Common myeloid progenitor, CD34-positive (primary cell): ENCODE measurements at regions not wholly inside any gene's neighbourhood (a gene's known extent, or its start where the extent isn't known, plus 50 kb on each side); places are given as distances from the start of the nearest gene placed in this dataset.

Experiments
- CTCF ChIA-PET: fragments of 350-600 bp; sonication (Branson Sonifier 250); formaldehyde crosslinking; loops from one replicate; lab custom pipeline; 2021; ENCODE audit warnings: antibody characterized with exemption; lab: Charles Lee
- POLR2A ChIA-PET: fragments of 350-600 bp; sonication (Branson Sonifier 250); formaldehyde crosslinking; loops from one replicate; lab custom pipeline; 2021; ENCODE audit warnings: antibody characterized with exemption; lab: Charles Lee
- DNase-seq, 3 donors: peaks; one replicate each; pipeline versions ENCODE4 v3.0.0 to v3.0.0-alpha.2; 2013
- H3K27ac ChIP-seq, 2 experiments: 1 replicate in 1 of 2; 2 replicates in 1 of 2; pipeline ENCODE4 v1.7.0; 2013; ENCODE audit warnings: inconsistent platforms in 2 of 2, low read length in 2 of 2, mild to moderate bottlenecking in 2 of 2, low read depth in 1 of 2, moderate library complexity in 1 of 2; ENCODE audit not compliant: severe bottlenecking in 2 of 2, insufficient read depth in 1 of 2, poor library complexity in 1 of 2
- H3K27me3 ChIP-seq, 5 experiments: replicated peaks in 2 of 5; 1 replicate in 3 of 5; 2 replicates in 2 of 5; pipeline versions ENCODE4 v1.6.1 to v1.7.0; 2013; ENCODE audit warnings: low read length in 4 of 5, mild to moderate bottlenecking in 2 of 5, moderate library complexity in 2 of 5, inconsistent platforms in 1 of 5; ENCODE audit not compliant: insufficient read depth in 5 of 5, control insufficient read depth in 4 of 5
- H3K36me3 ChIP-seq, 4 experiments: 1 replicate in 2 of 4; 2 replicates in 2 of 4; pipeline versions ENCODE4 v1.6.1 to v1.7.0; 2013; ENCODE audit warnings: low read length in 3 of 4, control low read depth in 1 of 4, mild to moderate bottlenecking in 1 of 4; ENCODE audit not compliant: control insufficient read depth in 4 of 4, insufficient read depth in 4 of 4
- H3K4me1 ChIP-seq, 4 experiments: 1 replicate in 3 of 4; 2 replicates in 1 of 4; pipeline versions ENCODE4 v1.6.1 to v1.7.1; 2013; ENCODE audit warnings: low read length in 3 of 4, mild to moderate bottlenecking in 3 of 4, control low read depth in 1 of 4, inconsistent platforms in 1 of 4, moderate library complexity in 1 of 4; ENCODE audit not compliant: control insufficient read depth in 4 of 4, insufficient read depth in 4 of 4; ENCODE audit errors: control extremely low read depth in 1 of 4
- H3K4me3 ChIP-seq, 7 experiments: 1 replicate in 4 of 7; 2 replicates in 3 of 7; pipeline versions ENCODE4 v1.5.1 to v1.7.0; 2013; ENCODE audit warnings: mild to moderate bottlenecking in 7 of 7, low read length in 6 of 7, moderate library complexity in 6 of 7, inconsistent platforms in 2 of 7, low read depth in 2 of 7, control low read depth in 1 of 7; ENCODE audit not compliant: insufficient read depth in 4 of 7, control insufficient read depth in 1 of 7; ENCODE audit errors: extremely low read depth in 1 of 7
- H3K9me3 ChIP-seq, 5 experiments: 1 replicate in 4 of 5; 2 replicates in 1 of 5; pipeline versions ENCODE4 v1.6.1 to v1.7.1; 2013; ENCODE audit warnings: low read length in 4 of 5, mild to moderate bottlenecking in 2 of 5, inconsistent platforms in 1 of 5, low read depth in 1 of 5, moderate library complexity in 1 of 5; ENCODE audit not compliant: control insufficient read depth in 4 of 5, insufficient read depth in 2 of 5; ENCODE audit errors: control extremely low read depth in 1 of 5
- WGBS: methylation state at CpG from one replicate; pipeline ENCODE4 v1.1.5; 2013; ENCODE audit not compliant: insufficient coverage; 5-methylcytosine and 5-hydroxymethylcytosine counted together

DNA sequence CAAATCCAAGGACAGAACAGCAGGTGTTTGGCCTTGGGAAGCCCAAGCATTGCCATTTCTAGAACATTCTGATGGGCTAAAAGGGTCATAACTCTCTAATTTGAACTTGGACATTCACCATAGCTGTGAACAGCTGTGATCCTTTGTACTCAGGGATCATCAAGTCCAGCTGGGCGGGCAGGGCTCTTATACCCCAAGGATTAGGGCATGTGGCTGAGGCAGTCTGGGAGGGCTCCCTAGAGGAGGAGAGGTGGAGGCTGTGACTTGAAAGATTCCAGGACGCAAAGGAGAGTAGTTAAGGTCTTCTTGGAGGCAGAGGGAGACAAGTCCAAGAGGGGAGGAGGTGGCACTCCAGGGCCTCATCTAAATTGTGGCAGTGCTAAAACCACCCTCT is 233.1 kb upstream of the GSE1 start:
- DNase-seq = no peak
- no peaks in the 10 kb centered on the region for H3K27me3 ChIP-seq
- no peak overlapping the region for H3K27ac ChIP-seq
- no peaks in the 10 kb centered on the region for H3K36me3 ChIP-seq
- ChIA-PET POLR2A (no interaction called here), CTCF (interaction anchor here (0.9 to 3.4 kb wide), 7 partner anchors 11 to 229 kb away, joined by 3 to 28 read pairs (median 8); no protein-coding TSS in a partner anchor)
- H3K4me3 ChIP-seq = no peak overlapping the region
- 0% methylated on average over 1 of the region's 2 CpGs for WGBS
- no peaks in the 10 kb centered on the region for H3K9me3 ChIP-seq
- H3K4me1 ChIP-seq = peaks cover 4 to 99% (median 76%) of the 10 kb centered on the region in 4 experiments

- 72% methylated on average over 17 of the region's 19 CpGs for WGBS
- H3K27ac ChIP-seq = peak overlapping the region in 1 of 2 experiments; percentile 45
- no peaks in the 10 kb centered on the region for H3K9me3 ChIP-seq
- no peak for DNase-seq
- ChIA-PET CTCF (interaction anchor here (0.9 to 3.3 kb wide), 9 partner anchors 10 to 228 kb away, joined by 3 to 28 read pairs (median 3); no protein-coding TSS in a partner anchor), POLR2A (no interaction called here)
- no peaks in the 10 kb centered on the region for H3K36me3 ChIP-seq
- peaks cover 4 to 99% (median 80%) of the 10 kb centered on the region in 4 experiments for H3K4me1 ChIP-seq
- H3K27me3 ChIP-seq = no peaks in the 10 kb centered on the region
- H3K4me3 ChIP-seq = no peak overlapping the region
Observed at GRCh38 chr16:85380905-85381737, 232.0 kb upstream of the GSE1 start.

DNA sequence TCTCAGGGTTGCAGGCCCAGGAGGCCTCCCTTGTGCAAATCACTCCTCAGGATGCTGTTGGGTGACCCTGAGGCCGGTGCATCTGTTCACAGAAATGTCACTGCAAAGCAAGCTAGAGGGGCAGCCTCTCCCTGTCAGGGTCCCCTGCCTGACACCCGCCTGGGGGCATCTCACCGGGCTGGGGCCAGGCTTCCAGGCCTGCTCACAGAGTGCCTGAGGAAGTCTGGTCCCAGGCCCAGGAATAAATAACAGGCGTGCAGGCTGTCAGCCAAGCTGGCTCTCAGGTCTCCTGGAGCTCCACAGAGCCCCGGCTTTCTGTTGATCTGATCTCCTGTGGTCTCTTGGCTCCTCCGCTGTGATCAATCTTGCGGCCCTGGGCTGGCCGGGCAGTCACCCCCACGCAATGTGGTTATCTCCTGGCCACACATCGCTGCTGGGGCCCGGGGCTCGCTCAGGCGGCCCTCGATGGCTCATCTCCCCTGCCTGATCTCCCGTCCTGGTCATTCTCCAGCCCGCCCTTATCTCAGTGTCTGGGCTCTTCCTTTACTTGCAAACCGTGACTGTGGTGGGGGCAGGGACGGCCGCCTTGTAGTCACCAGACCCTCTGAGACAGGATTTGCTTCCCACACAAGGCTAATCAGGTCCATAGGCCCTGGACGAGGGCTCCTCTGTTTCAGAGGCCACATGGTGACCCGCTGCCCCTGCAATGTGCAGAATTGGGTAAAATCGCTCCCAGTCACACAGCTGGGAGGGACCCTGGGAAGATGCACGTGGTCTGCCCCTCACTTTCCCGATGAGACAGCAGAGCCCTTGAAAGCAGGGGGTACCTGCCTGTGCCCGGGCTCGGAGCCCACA is 231.2 kb upstream of the GSE1 start:
- ChIA-PET CTCF (interaction anchor here (1.0 to 3.3 kb wide), 6 partner anchors 9 to 84 kb away, joined by 3 to 28 read pairs (median 4); no protein-coding TSS in a partner anchor), POLR2A (no interaction called here)
- peak; percentile 67 to 91 (median 84) for DNase-seq
- Histone ChIP-seq H3K4me1 (peaks cover 4 to 91% (median 71%) of the 10 kb centered on the region in 4 experiments), H3K27me3 (no peaks in the 10 kb centered on the region), H3K36me3 (no peaks in the 10 kb centered on the region), H3K9me3 (no peaks in the 10 kb centered on the region), H3K4me3 (no peak overlapping the region), H3K27ac (peak overlapping the region in 1 of 2 experiments; percentile 45)
- WGBS = 19% methylated on average over 24 of the region's 26 CpGs

GRCh38 chr16:85382717-85383118 is 230.4 kb upstream of the GSE1 start:
- Histone ChIP-seq H3K9me3 (no peaks in the 10 kb centered on the region), H3K27me3 (no peaks in the 10 kb centered on the region), H3K4me3 (no peak overlapping the region), H3K27ac (no peak overlapping the region), H3K36me3 (no peaks in the 10 kb centered on the region), H3K4me1 (peaks cover 4 to 83% (median 64%) of the 10 kb centered on the region in 4 experiments)
- 97% methylated on average over 10 of the region's 11 CpGs for WGBS
- CTCF ChIA-PET = no interaction called here
- DNase-seq = peak in 1 of 3 donors; percentile 51
- POLR2A ChIA-PET = no interaction called here

DNA sequence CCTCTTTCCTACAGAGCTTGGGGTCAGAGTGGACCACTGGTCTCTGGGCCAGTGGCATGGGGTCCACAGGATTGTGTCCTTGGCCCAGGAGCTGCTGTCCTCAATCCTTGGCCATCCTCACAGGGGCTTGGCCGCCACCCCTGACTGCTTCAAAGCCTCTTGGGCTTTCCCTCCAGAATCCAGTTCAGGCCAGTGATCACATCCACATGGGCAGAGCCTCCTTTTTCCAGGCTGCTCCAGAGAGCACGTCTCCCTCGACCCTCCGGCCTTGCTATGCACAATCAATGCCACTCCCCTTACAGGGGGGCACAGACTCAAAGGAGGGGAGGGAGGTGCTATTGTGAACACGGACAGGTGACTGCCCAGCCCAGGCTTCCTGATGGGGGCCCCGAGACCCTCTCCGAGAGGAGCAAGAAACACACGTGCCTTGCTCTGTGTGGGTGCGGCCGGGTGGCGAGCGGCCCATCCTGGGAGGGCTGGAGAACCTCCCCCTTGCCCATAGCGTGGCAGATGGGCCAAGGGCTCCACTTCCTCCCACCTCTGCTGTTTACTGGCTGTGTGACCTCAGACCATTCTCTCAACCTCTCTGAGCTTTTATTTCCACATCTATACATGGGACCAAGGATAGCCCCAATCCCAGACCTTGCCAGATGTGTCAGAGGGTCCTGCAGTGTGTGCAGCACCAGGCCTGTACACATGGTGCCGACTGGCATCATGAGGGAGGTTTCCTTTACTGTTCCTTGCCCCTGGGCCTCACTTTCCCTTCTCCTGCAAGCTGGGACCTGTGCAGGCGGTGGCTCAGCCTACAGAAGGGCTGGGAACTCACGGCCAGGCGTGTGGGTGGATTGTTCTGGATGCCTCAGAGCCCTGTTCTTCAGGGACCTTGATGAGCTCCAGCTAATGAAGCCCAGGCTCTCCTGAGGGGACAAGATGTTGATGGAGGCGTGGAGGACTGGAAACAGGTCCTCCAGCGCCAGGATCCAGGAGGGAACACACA is 229.0 kb upstream of the GSE1 start:
- Histone ChIP-seq H3K9me3 (no peaks in the 10 kb centered on the region), H3K27me3 (no peaks in the 10 kb centered on the region), H3K4me3 (no peak overlapping the region), H3K27ac (no peak overlapping the region), H3K36me3 (no peaks in the 10 kb centered on the region), H3K4me1 (peaks cover 4 to 70% (median 50%) of the 10 kb centered on the region in 4 experiments)
- ChIA-PET CTCF (interaction anchor here (0.6 to 3.9 kb wide), 9 partner anchors 12 to 54 kb away, joined by 3 to 16 read pairs (median 4); no protein-coding TSS in a partner anchor), POLR2A (interaction anchor here (0.9 kb wide), 1 partner anchor 70 kb away, joined by 4 read pairs; no protein-coding TSS in a partner anchor)
- WGBS = 93% methylated on average over 13 of the region's 19 CpGs
- DNase-seq = no peak

- Histone ChIP-seq H3K4me1 (peaks cover 4 to 62% (median 43%) of the 10 kb centered on the region in 4 experiments), H3K4me3 (no peak overlapping the region), H3K27me3 (no peaks in the 10 kb centered on the region), H3K36me3 (no peaks in the 10 kb centered on the region), H3K27ac (no peak overlapping the region), H3K9me3 (no peaks in the 10 kb centered on the region)
- 69% methylated on average over 16 of the region's 20 CpGs for WGBS
- ChIA-PET POLR2A (interaction anchor here (1.3 kb wide), 1 partner anchor 14 kb away, joined by 4 read pairs; no protein-coding TSS in a partner anchor), CTCF (interaction anchor here (0.7 to 3.9 kb wide), 10 partner anchors 11 to 80 kb away, joined by 3 to 16 read pairs (median 4); no protein-coding TSS in a partner anchor)
- DNase-seq = no peak
Observed at GRCh38 chr16:85384833-85385462, 228.2 kb upstream of the GSE1 start.
